ENCODE measurements at regions not wholly inside any gene's neighbourhood (a gene's known extent, or its start where the extent isn't known, plus 50 kb on each side); places are given as distances from the start of the nearest gene placed in this dataset.

GRCh38 chr3:193023218-193023617 is 105.6 kb upstream of the MB21D2 start:
- no peaks in the 10 kb centered on the region for H3K79me2 ChIP-seq (ENCODE audit: insufficient read depth)
- TF ChIP-seq FOSL2 (IDR thresholded peaks at IDR 0.05; ENCODE audit: borderline replicate concordance, low read depth) (no peak), EZH2phosphoT487 (IDR thresholded peaks at IDR 0.05; ENCODE audit: borderline replicate concordance, low read depth) (no peak), PBX3 (IDR thresholded peaks at IDR 0.05) (no peak), SIN3A (IDR thresholded peaks at IDR 0.05; ENCODE audit: borderline replicate concordance, low read depth, low read length) (no peak)
- H3K27ac ChIP-seq (ENCODE audit: low read depth in 2 of 2, low read length in 1 of 2): no peak overlapping the region
- DNase-seq: no peak
- H3F3A ChIP-seq (replicated peaks; ENCODE audit: insufficient read depth): no peaks in the 10 kb centered on the region
- no peaks in the 10 kb centered on the region for H4K20me1 ChIP-seq (ENCODE audit: insufficient read depth)
- no peaks in the 10 kb centered on the region for H3K27me3 ChIP-seq (ENCODE audit: insufficient read depth)
- H3K9ac ChIP-seq: no peak overlapping the region
- H3K4me2 ChIP-seq: no peak overlapping the region
- no peak overlapping the region for H3K4me3 ChIP-seq (ENCODE audit: low read depth in 2 of 2, low read length in 1 of 2)
- 9% methylated on average over 1 of the region's 1 CpG for WGBS (ENCODE audit: low lambda C conversion rate)
- ChIA-PET CTCF (interaction anchor here (0.7 kb wide), 1 partner anchor 19 kb away, joined by 4 read pairs; no protein-coding TSS in a partner anchor), POLR2A (no interaction called here)
- H3K36me3 ChIP-seq (replicated peaks in 1 of 2; ENCODE audit: control insufficient read depth in 1 of 2, insufficient read depth in 2 of 2, low read length in 1 of 2): no peaks in the 10 kb centered on the region
- H3K9me3 ChIP-seq: no peaks in the 10 kb centered on the region
- no peaks in the 10 kb centered on the region for H3K9me2 ChIP-seq
- H2AFZ ChIP-seq (ENCODE audit: low read depth): no peak overlapping the region
- no peaks in the 10 kb centered on the region for H3K4me1 ChIP-seq (ENCODE audit: control insufficient read depth in 1 of 2, insufficient read depth in 2 of 2, low read depth in 1 of 2, low read length in 1 of 2)

- no peaks in the 10 kb centered on the region for H3F3A ChIP-seq (replicated peaks; ENCODE audit: insufficient read depth)
- POLR2A ChIA-PET: no interaction called here
These were observed 110.6 kb upstream of the MB21D2 start for GRCh38 chr3:193028258-193028657.

More at GRCh38 chr3:193028258-193028657, 110.6 kb upstream of the MB21D2 start:
- H3K9ac ChIP-seq: no peak overlapping the region
- no peaks in the 10 kb centered on the region for H3K4me1 ChIP-seq (ENCODE audit: control insufficient read depth in 1 of 2, insufficient read depth in 2 of 2, low read depth in 1 of 2, low read length in 1 of 2)
- H3K79me2 ChIP-seq (ENCODE audit: insufficient read depth): no peaks in the 10 kb centered on the region
- no peak overlapping the region for H3K4me2 ChIP-seq
- no peak overlapping the region for H3K27ac ChIP-seq (ENCODE audit: low read depth in 2 of 2, low read length in 1 of 2)
- 69% methylated on average over 4 of the region's 4 CpGs for WGBS (ENCODE audit: low lambda C conversion rate)
- CTCF ChIA-PET: interaction anchor here (1.2 to 7.4 kb wide), 2 partner anchors 13 to 211 kb away, joined by 4 to 25 read pairs; no protein-coding TSS in a partner anchor
- no peaks in the 10 kb centered on the region for H3K36me3 ChIP-seq (replicated peaks in 1 of 2; ENCODE audit: control insufficient read depth in 1 of 2, insufficient read depth in 2 of 2, low read length in 1 of 2)
- H3K9me2 ChIP-seq: no peaks in the 10 kb centered on the region
- no peak for DNase-seq
- no peak overlapping the region for H3K4me3 ChIP-seq (ENCODE audit: low read depth in 2 of 2, low read length in 1 of 2)
- no peaks in the 10 kb centered on the region for H3K27me3 ChIP-seq (ENCODE audit: insufficient read depth)
- TF ChIP-seq IRF3 (IDR thresholded peaks at IDR 0.05; ENCODE audit: low read depth, low read length): no peak
- no peak for TF ChIP-seq USF2 (IDR thresholded peaks at IDR 0.05; ENCODE audit: borderline replicate concordance, low read depth, low read length)
- no peak for TF ChIP-seq EP300 (IDR thresholded peaks at IDR 0.05; ENCODE audit: borderline replicate concordance in 1 of 2, low read depth in 1 of 2, low read length in 1 of 2)
- no peak for TF ChIP-seq REST (IDR thresholded peaks at IDR 0.05; ENCODE audit: low read depth, low read length)
- no peak for TF ChIP-seq MEF2A (IDR thresholded peaks at IDR 0.05; ENCODE audit: borderline replicate concordance, low read depth)
- TF ChIP-seq RXRA (IDR thresholded peaks at IDR 0.05; ENCODE audit: borderline replicate concordance, low read depth): no peak
- no peak for TF ChIP-seq CHD2 (IDR thresholded peaks at IDR 0.05; ENCODE audit: low read length, partially characterized antibody)
- no peak for TF ChIP-seq USF1 (IDR thresholded peaks at IDR 0.05; ENCODE audit: borderline replicate concordance, low read depth)
- no peak for TF ChIP-seq GATA2 (CRISPR knock-in tag; IDR thresholded peaks at IDR 0.05)
- TF ChIP-seq FOXJ3 (CRISPR knock-in tag; IDR thresholded peaks at IDR 0.05): no peak
- TF ChIP-seq ELF1 (IDR thresholded peaks at IDR 0.05): no peak
- TF ChIP-seq NRF1 (IDR thresholded peaks at IDR 0.05; ENCODE audit: low read depth, low read length): no peak
- TF ChIP-seq TEAD4 (IDR thresholded peaks at IDR 0.05; ENCODE audit: borderline replicate concordance, insufficient read depth): no peak
- no peak for TF ChIP-seq JUND (IDR thresholded peaks at IDR 0.05)
- no peak for TF ChIP-seq POLR2AphosphoS5 (IDR thresholded peaks at IDR 0.05; ENCODE audit: low read depth, low read length)
- no peak for TF ChIP-seq SMC3 (IDR thresholded peaks at IDR 0.05; ENCODE audit: low read depth, low read length)
- no peaks in the 10 kb centered on the region for H4K20me1 ChIP-seq (ENCODE audit: insufficient read depth)
- no peaks in the 10 kb centered on the region for H3K9me3 ChIP-seq
- H2AFZ ChIP-seq (ENCODE audit: low read depth): no peak overlapping the region
